NCI-H146 treated with DMSO at 0.1 percent for 48 hours (cell line): ENCODE measurements at regions not wholly inside any gene's neighbourhood (a gene's known extent, or its start where the extent isn't known, plus 50 kb on each side); places are given as distances from the start of the nearest gene placed in this dataset.

Experiments
- DNase-seq: peaks from one replicate; lab custom pipeline; 2025; ENCODE audit not compliant: unreplicated experiment; lab: John Stamatoyannopoulos, UW

DNA sequence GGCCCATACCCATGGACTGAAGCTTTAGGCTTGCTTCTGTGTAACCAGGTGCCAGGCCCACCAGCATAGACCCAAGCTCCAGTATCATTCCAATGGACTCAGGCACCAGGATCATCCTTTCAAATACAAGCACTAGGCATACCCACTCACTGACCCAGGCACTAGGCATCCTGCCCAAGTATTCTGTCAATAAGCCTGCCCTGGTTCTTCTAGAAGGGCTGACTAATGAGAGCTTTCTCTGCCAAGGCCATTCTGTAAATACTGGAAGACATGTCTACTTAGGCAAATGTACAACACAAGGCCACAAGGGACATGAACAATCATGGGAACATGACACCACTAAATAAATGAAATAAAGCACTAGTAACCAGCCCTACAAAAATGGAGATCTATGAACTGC, 352.2 kb downstream of the FSCB start:
- no peak for DNase-seq

GRCh38 chr14:44154446-44154845, 352.6 kb downstream of the FSCB start:
- DNase-seq = no peak

DNA sequence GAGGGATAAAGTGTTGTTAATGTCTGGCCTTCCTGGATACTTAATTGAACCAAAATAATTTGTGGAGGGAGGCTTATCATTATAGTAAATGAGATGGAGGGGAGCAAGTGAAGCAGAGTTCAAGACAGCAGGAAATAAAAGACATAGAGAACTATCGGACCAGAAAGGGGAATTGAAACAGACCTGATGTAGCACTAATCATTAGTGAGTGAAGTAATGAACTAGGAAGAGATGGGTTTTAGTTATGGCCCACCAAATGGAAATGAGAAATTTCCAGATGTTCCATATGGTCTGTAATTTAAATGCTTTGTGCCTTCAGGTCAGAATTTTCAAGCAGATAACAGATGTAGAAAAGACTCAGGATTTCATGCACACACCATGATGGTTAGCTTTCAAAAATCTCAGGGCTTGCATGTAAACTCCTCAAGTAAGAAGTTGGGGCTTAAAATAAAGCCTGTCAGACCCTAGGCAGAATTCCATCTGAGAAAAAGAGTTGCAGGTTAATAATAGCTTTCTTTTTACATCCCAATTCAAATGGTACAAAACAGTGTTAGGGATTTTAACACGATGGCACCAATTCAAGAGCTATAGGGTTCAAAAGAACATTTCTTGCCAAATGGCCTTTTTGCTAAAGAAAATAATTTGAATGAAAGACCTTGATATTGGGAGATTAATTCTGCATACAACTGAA, 355.8 kb downstream of the FSCB start:
- no peak for DNase-seq

DNA sequence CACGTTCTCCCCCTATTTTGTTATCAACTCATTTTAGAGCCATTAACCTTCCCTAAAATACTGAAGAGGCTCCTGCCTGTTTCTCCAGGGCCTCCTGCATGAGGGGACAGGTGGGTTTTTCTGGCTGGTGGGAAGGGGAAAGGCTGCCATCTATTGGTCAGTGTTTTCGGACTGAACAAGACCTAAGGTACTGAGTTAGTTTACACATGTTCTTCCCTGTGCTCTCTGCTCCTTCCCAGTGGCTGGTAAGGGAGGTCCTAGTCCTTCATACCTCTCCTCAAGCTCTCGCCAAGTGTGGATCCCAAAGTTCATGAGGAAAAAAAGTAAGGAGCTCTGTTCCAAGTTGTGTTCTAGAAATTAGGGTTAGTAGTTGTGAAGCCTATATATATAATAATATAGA, 357.5 kb downstream of the FSCB start:
- DNase-seq = peak; percentile 69

DNA sequence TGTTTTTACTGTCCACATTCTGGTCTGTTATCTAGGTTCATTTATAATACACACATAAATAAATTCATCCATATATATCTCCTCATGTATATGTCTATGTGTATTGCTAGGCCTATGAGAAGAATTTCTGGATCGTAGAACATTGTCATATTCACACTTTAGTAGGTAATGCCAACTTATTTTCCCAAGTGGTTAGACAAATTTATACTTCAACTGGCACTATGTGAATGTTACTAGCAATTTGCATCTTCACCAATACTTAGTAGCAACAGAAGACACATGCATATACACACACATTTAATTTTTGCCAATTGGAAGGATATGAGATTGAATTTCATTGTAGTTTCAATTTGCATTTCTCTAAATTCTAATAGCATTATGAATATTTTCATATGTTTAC, 365.1 kb downstream of the FSCB start:
- DNase-seq = no peak

DNA sequence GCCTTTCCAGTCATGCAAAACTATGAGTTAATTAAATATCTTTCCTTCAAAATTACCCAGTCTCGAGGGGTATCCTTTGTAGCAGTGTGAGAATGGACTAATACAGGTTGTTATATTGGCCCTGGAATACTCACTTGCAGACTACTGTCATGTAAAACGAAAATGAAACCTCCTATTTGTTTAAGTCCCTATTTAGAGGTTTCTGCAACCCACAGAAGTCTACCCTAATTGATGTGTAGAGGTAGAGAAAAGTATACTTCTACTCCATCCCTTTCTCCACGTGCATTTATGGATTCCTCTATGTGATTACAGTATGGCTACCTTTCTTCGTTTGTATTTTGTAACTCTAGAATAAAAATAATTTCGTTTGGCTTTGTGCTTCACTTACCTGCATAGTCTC, 371.1 kb downstream of the FSCB start:
- DNase-seq = no peak

DNA sequence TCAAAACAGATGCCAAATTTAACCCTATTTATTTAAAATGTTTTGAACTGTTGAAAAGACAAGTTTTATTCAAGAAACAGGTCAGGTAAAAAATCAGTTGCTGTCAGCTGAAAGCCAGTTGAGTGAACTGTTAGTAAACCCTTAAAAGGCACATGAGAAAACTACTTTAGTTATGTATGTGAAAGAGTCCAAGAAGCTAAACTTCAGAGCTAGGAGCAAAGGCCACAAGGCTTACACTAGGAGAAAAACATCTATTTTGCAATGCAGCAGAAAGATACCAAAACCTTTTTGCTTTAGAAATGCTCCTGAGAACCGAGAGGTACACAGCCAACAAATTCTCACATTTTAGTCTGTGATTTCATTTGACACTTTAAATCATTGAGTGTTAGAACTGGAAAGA, 375.2 kb downstream of the FSCB start:
- no peak for DNase-seq

DNA sequence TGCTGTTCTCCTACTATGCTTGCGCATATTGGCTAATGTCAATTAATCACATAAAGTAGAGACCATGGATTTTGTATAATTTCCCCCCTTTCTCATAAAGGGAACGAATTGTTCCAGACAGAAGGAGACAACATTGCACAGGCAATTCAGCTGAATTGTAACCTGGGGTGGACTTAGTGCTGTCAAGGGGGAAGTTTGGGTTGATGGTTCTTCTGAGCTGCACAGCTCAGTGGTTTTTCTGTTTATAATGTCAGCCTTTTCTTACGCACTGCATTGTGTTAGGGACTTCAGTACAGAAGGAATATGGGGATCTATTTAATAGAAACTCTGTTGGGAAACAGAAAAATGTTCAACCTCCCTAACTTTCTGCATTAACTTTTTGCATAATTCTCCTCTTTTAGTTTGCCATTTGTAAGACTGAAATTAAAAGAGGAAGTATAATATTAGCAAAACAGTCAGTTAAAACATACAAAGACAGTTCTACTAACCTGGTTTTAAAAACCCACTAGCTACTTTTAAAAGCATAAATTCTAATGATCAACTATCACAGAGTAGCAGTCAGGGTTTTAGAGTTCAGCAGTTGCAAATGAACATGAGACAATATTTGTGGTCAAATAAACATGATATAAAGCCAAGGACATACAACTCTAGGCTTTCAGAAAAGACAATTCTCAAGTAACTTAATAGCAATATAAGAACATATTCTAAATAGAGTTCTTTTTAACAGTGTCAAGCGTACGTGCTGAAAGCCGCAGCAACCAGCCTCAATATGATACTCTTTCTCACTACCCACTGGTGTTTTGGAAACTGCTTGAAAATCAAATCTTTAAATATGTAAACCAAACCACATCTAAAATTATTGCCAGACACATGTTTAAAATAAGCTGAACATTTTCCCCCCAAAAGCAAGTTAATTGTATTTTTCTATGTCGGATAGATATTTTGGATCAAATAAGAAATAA, 393.0 kb downstream of the FSCB start:
- DNase-seq = no peak

DNA sequence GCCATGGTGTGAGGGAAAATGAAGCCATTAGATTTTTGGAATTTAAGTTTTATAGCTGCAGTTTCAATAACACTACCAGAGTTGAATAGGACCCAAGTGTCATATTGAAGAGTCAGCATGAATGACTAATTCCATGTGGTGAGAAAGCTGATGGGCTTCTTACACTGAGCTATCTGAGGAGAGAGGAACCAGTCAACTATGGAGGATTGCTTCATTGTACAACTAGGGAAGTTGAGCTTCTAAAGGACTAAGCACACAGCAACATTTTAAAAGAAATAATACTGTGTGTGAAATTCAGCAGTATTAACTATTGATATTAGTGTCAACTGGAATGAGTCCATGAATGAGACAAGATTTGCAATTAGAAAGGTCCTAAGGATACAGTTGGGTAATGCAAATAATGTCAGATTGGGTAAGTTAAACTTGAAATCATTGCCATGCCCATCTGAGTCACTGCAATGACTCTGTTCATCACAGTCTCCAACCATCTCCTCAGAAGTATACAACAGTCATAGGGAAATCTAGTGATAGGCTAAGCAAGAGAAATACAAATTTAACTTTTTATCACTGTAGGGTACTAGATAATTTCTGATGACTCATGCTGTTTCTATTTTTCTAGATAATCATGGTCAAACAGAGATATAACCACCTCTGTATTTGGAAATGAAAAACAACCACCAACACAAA, 394.2 kb downstream of the FSCB start:
- DNase-seq = no peak

DNA sequence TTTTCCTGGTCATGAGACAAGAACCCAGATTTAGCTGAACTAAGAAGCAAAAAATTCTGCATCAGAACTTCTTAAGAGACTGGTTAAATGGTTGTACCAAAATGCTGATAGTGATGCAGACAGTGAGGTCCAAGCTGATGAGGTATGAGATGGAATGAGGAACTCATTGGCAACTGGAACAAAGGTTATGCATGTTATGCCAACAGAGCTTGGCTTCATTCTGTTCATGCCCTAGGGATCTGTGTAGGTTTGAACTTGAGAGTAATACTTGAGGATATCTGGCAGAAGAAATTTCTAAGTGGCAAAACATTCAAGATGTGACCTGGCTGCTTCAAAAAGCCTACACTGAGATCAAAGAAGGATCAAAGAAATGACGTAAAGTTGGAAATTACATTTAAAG, 398.0 kb downstream of the FSCB start:
- no peak for DNase-seq

DNA sequence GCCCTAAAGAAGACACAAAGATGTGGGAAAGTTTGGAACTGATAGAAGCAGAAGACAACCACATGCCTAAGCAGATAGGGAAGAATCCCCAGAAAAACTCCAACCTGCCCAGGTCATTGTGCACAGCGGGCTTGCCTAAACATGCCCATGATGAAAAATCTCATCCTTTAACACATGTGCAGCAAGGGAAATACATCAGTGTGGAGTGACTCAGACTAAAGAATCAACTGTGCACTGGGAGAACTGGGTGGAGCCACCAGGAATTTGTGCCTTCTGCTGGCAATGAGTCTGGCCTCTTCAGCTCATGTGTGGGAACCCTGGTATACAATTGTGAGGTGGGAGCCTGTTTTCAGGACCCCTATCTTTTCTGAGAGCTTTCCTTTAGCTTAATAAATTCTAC, 398.5 kb downstream of the FSCB start:
- DNase-seq = no peak

- no peak for DNase-seq
Measured at GRCh38 chr14:44107156-44107555, 399.9 kb downstream of the FSCB start.

DNA sequence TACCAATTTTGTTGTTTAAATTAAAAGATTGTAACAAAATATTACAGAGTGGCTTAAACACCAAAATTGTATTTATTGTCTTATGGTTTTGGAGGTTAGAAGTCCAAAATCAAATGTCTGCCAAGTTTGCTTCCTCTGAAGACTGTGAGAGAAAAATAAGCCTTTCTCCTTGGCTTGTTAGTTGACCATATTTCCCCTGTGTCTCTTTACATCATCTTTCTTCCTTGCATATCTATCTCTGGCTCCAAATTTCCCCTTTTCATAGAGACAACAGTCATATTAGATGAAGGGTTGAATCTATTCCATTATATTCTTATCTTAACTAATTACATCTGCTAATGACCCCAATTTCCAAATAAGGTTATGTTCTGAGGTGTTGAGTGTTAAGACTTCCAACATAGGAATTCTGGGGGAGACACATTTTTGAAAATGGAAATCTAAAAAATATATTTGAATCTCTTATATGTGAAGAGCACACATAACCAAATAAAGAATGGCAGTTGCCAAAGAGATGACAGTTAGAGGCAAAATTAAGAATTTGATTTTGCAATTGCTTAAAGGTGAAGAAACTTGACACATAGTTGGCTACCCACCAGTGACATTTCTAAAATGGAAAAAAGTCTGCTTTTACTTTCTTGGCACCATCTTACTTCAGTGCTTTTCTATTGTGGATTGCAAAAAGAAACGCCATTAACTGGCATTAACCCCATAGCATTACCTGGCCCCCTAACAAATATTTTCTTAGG, 407.2 kb downstream of the FSCB start:
- DNase-seq = no peak

- no peak for DNase-seq
Measured at GRCh38 chr14:44081146-44081545, 425.9 kb downstream of the FSCB start.

DNA sequence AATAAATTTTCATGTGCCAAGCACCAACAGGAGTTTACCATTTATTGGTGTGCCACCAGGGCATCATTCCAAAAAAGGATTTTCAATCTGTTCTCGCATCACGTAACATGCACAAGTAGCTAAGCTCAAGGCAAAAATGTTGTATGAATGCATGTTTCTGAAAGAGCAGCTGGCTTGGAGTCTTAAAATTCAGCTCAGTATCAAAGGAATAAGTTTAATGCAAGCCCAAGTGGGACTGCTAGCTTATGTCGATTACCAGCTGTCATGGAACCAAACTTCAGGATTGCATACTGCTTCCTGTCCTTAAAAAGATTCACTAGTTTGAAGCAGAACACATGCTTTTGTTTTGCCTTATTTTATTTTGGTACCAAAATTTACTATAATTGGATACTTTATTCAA, 437.0 kb downstream of the FSCB start:
- no peak for DNase-seq

DNA sequence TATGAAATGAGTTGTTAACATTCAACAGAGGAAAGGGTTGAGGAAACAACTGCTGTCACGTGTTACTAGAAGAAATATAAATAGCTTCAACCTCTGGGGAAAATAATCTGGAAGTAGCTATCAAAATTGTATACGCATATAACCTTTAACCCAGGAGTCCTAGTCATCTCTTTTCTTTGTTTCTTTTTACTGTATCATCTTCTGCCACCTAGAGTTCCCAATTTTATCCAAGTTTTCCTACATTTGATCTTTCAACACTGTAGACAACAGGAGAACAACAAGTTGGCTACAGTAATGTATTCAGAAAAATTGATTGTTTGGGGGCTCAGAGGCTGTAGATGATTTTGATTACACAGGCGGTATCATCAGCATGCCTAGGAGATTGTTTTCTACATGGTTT, 453.7 kb downstream of the FSCB start:
- no peak for DNase-seq

DNA sequence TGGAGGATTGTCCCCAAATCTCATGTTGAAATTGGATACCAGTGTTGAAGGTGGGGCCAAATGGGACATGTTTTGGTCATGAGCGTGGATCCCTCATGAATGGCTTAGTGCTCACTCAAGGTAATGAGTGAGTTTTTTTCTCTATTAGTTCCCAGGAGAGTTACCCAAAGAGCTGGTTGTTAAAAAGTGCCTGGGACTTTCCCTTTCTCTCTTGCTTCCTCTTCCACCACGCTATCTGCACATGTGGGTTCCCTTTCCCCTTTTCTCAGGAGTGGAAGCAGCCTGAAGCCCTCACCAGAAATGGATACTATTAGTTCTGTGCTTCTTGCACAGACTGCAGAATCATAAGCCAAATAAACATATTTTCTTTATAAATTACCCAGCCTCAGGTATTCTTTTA, 465.4 kb downstream of the FSCB start:
- DNase-seq = no peak

DNA sequence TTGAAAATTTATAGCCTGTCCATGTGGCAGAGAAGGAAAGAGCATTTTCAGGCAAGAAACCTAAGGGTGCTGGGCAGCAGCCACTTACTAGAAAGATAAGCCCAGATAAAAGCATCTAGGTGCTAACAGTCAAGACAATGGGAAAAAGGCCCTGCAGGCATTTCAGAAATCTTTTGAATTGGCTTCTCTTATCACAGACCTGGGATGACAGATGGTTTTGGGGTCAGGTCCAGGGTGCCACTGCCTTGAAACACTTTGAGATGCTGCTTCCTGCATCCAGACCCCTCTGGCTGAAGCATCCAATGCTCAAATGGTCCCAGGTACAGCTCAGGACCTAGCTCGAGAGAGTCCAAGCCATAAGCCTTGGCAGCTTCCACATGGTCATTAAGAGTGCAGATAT, 466.5 kb downstream of the FSCB start:
- DNase-seq = peak; percentile 48

- no peak for DNase-seq
Measured at GRCh38 chr14:44036248-44036647, 470.8 kb downstream of the FSCB start.

DNA sequence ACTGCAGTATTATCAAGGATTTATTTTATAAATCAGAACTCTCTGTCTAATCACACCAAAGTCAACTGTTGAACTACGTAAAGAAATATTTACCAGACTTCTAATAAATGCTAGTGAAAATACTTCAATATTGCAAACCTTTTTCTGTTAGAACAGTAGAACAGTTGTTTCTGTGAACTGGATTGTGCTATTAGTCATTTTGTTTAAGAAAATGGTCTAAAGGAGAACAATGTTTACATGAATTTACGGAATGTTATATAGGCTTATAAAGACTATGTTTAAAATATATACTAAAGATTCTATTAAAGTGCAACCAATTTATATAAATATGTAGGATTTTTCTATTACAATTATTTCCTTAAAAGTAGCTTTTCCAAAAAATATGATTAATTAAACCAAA, 471.4 kb downstream of the FSCB start:
- no peak for DNase-seq

DNA sequence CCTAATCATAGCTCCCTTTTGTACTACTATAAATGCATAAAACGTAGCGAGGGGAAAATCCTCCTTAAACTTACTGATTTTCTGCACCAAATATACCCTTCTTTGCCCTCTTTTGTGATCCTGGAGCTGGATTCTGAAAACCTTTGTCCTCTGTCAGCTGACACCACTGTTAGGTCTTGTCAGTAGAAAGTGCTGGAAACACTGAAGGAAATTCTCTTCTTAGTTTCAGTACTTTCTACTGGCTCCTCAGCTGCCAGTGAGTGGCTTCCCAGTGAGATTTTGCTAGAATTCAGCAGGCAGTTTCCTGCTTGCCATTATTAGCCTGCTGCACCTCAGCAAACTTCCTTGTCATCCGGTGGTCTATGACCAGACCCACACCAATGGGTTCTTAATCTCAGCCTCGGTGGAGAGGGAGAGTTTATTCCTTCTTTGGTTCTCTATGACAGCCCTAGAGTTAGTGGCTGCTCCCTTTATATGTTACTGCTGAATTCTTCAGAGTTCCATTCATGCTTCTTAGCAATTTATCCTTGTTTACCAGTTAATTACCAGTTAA, 476.2 kb downstream of the FSCB start:
- DNase-seq = peak; percentile 26
